ENCODE measurements at regions not wholly inside any gene's neighbourhood (a gene's known extent, or its start where the extent isn't known, plus 50 kb on each side); places are given as distances from the start of the nearest gene placed in this dataset.

DNA sequence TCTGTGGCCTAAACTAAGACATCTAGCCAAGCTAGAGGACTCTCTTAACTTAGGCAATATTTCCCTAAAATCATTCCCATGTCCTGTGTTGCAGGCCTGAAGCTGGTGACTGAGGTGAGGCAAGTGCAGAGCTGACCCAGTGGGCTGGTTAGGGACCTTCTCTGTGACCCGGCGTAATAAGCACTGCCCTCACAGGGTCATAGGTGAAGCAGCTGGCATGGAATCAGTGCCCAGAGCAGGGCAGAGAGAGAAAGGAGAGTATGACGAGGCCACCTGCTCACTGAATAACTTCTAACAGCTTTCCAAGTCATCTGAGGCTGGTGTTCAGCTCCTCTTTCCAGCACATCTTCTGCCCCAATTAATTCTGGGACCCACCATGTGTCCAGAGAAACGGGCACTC lies 197.0 kb downstream of the ANAPC1 start:
- WGBS, 2 experiments (ENCODE audit: extremely low coverage in 2 of 2, insufficient read length in 1 of 2): no CpG with 5 or more reads among the region's 4 CpGs
- intact Hi-C loops (cut with micrococcal nuclease): no loop called here
- H3K14ac ChIP-seq (replicated peaks; ENCODE audit: low read depth, low read length): no peak overlapping the region
- H3K9ac ChIP-seq (ENCODE audit: low read depth, low read length): no peak overlapping the region
- no peak overlapping the region for H4K8ac ChIP-seq (ENCODE audit: low read depth in 2 of 2, low read length in 2 of 2)
- no peak overlapping the region for H2BK20ac ChIP-seq (ENCODE audit: low read depth, low read length)
- H2AK5ac ChIP-seq (ENCODE audit: low read depth, low read length): no peak overlapping the region
- H3K4me2 ChIP-seq (ENCODE audit: low read depth, low read length): no peak overlapping the region
- peaks cover 27% of the 10 kb centered on the region for H3K27me3 ChIP-seq (ENCODE audit: control insufficient read depth, insufficient read depth, low read length)
- no peak overlapping the region for H4K91ac ChIP-seq (ENCODE audit: insufficient read depth, low read depth, low read length)
- in situ Hi-C loops (cut with MboI; ENCODE audit: low sequenced_read_pairs): no loop called here
- no peak overlapping the region for H3K4ac ChIP-seq (ENCODE audit: low read depth, low read length)
- no peaks in the 10 kb centered on the region for H3K9me1 ChIP-seq (ENCODE audit: insufficient read depth, low read length)
- no peaks in the 10 kb centered on the region for H3K79me1 ChIP-seq (ENCODE audit: low read depth in 1 of 2, low read length in 2 of 2)
- no peak overlapping the region for H2AFZ ChIP-seq (replicated peaks; ENCODE audit: low read length, poor library complexity)
- BruUV-seq (replicated peaks): no TSS peak
- POLR2A ChIA-PET (ENCODE audit: unreplicated experiment): no interaction called here
- no peak overlapping the region for H2BK15ac ChIP-seq (ENCODE audit: low read depth, low read length)
- no peak overlapping the region for H2BK5ac ChIP-seq (ENCODE audit: low read depth, low read length, poor library complexity, severe bottlenecking)
- no peak overlapping the region for H3K4me3 ChIP-seq (ENCODE audit: insufficient read depth, low read depth, low read length)
- H3K27ac ChIP-seq (ENCODE audit: insufficient read depth, low read length): no peak overlapping the region
- H3K4me1 ChIP-seq (ENCODE audit: control insufficient read depth, insufficient read depth, low read length): no peaks in the 10 kb centered on the region
- no peak overlapping the region for H2BK120ac ChIP-seq (ENCODE audit: low read depth, low read length)
- CTCF ChIA-PET: no interaction called here
- H3K56ac ChIP-seq (ENCODE audit: extremely low read depth, insufficient read depth, low read length): no peak overlapping the region
- H4K5ac ChIP-seq (ENCODE audit: low read depth, low read length): no peak overlapping the region
- DNase-seq (no peak), ATAC-seq (ENCODE audit: low read depth) (no peak)
- no peaks in the 10 kb centered on the region for H4K20me1 ChIP-seq (ENCODE audit: insufficient read depth, low read length)
- no peaks in the 10 kb centered on the region for H3K36me3 ChIP-seq (ENCODE audit: control insufficient read depth, insufficient read depth, low read length)
- no peak overlapping the region for H2AK9ac ChIP-seq (replicated peaks; ENCODE audit: low read depth, low read length, poor library complexity)
- TF ChIP-seq BHLHE40 (IDR thresholded peaks at IDR 0.05; ENCODE audit: low read depth, low read length): no peak
- no peak for TF ChIP-seq MAFK (IDR thresholded peaks at IDR 0.05; ENCODE audit: low read depth, low read length)
- TF ChIP-seq NFE2L2 (IDR thresholded peaks at IDR 0.05; ENCODE audit: low read depth, low read length): no peak
- no peak for TF ChIP-seq FOS (IDR thresholded peaks at IDR 0.05; ENCODE audit: low read depth, low read length)
- TF ChIP-seq POLR2A (IDR thresholded peaks at IDR 0.05; ENCODE audit: low read depth, low read length): no peak
- no peak for TF ChIP-seq CEBPB (IDR thresholded peaks at IDR 0.05; ENCODE audit: low read depth, low read length)
- no peak overlapping the region; the same call in 1 of the 2 replicates for H3K23ac ChIP-seq (ENCODE audit: low read depth, low read length)
- H3K18ac ChIP-seq (ENCODE audit: low read depth, low read length): no peak overlapping the region
- dilution Hi-C loops (cut with HindIII; ENCODE audit: low sequenced_read_pairs, unreplicated experiment): no loop called here
- no peaks in the 10 kb centered on the region for H3K9me3 ChIP-seq (ENCODE audit: control insufficient read depth, insufficient read depth, low read length)
